ENCODE measurements at regions not wholly inside any gene's neighbourhood (a gene's known extent, or its start where the extent isn't known, plus 50 kb on each side); places are given as distances from the start of the nearest gene placed in this dataset.

- WGBS, 4 donors = 81 to 91% (median 86%) methylated on average over 1 of the region's 1 CpG
- no peak for DNase-seq
- Histone ChIP-seq H3K4me1 (no peaks in the 10 kb centered on the region), H3K27ac (no peak overlapping the region), H3K27me3 (peaks cover 0 to 3% (median 0%) of the 10 kb centered on the region in 9 donors), H3K36me3 (no peaks in the 10 kb centered on the region), H3K9me3 (no peaks in the 10 kb centered on the region), H3K4me3 (no peak overlapping the region)
- ATAC-seq = no peak
- TF ChIP-seq CTCF (IDR thresholded peaks at IDR 0.05) = no peak
- no peak for TF ChIP-seq POLR2A (IDR thresholded peaks at IDR 0.05)
- intact Hi-C loops (cut with DNase I) = no loop called here
Observed at GRCh38 chr3:28080716-28081115, 160.7 kb upstream of the CMC1 start.

GRCh38 chr3:28081533-28081947 is 159.9 kb upstream of the CMC1 start:
- TF ChIP-seq POLR2A (IDR thresholded peaks at IDR 0.05) (no peak), CTCF (IDR thresholded peaks at IDR 0.05) (no peak)
- Histone ChIP-seq H3K27me3 (peaks cover 0 to 3% (median 0%) of the 10 kb centered on the region in 9 donors), H3K36me3 (no peaks in the 10 kb centered on the region), H3K4me3 (no peak overlapping the region), H3K4me1 (no peaks in the 10 kb centered on the region), H3K9me3 (no peaks in the 10 kb centered on the region), H3K27ac (no peak overlapping the region)
- intact Hi-C loops (cut with DNase I) = no loop called here
- 67 to 74% (median 70%) methylated on average over 2 of the region's 2 CpGs for WGBS, 4 donors
- DNase-seq = no peak
- no peak for ATAC-seq

- H3K4me1 ChIP-seq = no peaks in the 10 kb centered on the region
- H3K27me3 ChIP-seq = peaks cover 0 to 3% (median 0%) of the 10 kb centered on the region in 9 donors
- no peak for DNase-seq
- intact Hi-C loops (cut with DNase I) = no loop called here
- H3K9me3 ChIP-seq = peaks cover 0 to 9% (median 0%) of the 10 kb centered on the region in 12 donors
- ATAC-seq = no peak
- H3K4me3 ChIP-seq = no peak overlapping the region
- no peak overlapping the region for H3K27ac ChIP-seq
- 79 to 88% (median 85%) methylated on average over 2 of the region's 2 CpGs for WGBS, 4 donors
- H3K36me3 ChIP-seq = no peaks in the 10 kb centered on the region
- TF ChIP-seq CTCF (IDR thresholded peaks at IDR 0.05) = no peak
- no peak for TF ChIP-seq POLR2A (IDR thresholded peaks at IDR 0.05)
Observed at GRCh38 chr3:28087591-28087990, 153.8 kb upstream of the CMC1 start.

GRCh38 chr3:28088811-28089526 is 152.4 kb upstream of the CMC1 start:
- H3K4me1 ChIP-seq = no peaks in the 10 kb centered on the region
- H3K27me3 ChIP-seq = peaks cover 0 to 3% (median 0%) of the 10 kb centered on the region in 9 donors
- peaks cover 0 to 23% (median 7%) of the 10 kb centered on the region in 12 donors for H3K9me3 ChIP-seq
- no peak overlapping the region for H3K4me3 ChIP-seq
- 88 to 91% (median 88%) methylated on average over 7 of the region's 7 CpGs for WGBS, 4 donors
- DNase-seq (no peak), ATAC-seq (no peak)
- intact Hi-C loops (cut with DNase I) = no loop called here
- H3K36me3 ChIP-seq = no peaks in the 10 kb centered on the region
- no peak for TF ChIP-seq POLR2A (IDR thresholded peaks at IDR 0.05)
- TF ChIP-seq CTCF (IDR thresholded peaks at IDR 0.05) = no peak
- no peak overlapping the region for H3K27ac ChIP-seq

All from heart left ventricle (tissue), 16 donors.